Left ventricle myocardium inferior (tissue), 1 donor: ENCODE measurements at regions not wholly inside any gene's neighbourhood (a gene's known extent, or its start where the extent isn't known, plus 50 kb on each side); places are given as distances from the start of the nearest gene placed in this dataset.

Experiments used
- DNase-seq: peaks from one replicate; pipeline ENCODE4 v3.0.0-alpha.2; 2020
- H3K27ac ChIP-seq: fragments of 200-600 bp; replicated peaks from 2 replicates; pipeline ENCODE4 v1.8.0; 2021
- H3K27me3 ChIP-seq: fragments of 200-600 bp; 2 replicates; pipeline ENCODE4 v1.8.0; 2021; ENCODE audit warnings: low read depth
- H3K36me3 ChIP-seq: fragments of 200-600 bp; 2 replicates; pipeline ENCODE4 v1.8.0; 2021
- H3K4me1 ChIP-seq: fragments of 200-600 bp; 2 replicates; pipeline ENCODE4 v1.8.0; 2021
- H3K4me3 ChIP-seq: fragments of 200-600 bp; 2 replicates; pipeline ENCODE4 v1.8.0; 2021; ENCODE audit warnings: mild to moderate bottlenecking, moderate library complexity
- H3K9me3 ChIP-seq: fragments of 200-600 bp; replicated peaks from 2 replicates; pipeline ENCODE4 v1.8.0; 2021
- CTCF ChIP-seq: fragments of 200-600 bp; IDR thresholded peaks from 2 replicates; pipeline ENCODE4 v1.8.0; 2021; ENCODE audit warnings: antibody characterized with exemption, mild to moderate bottlenecking, borderline replicate concordance
- intact Hi-C: fragments of 100-400 bp; cut with micrococcal nuclease; formaldehyde crosslinking; loops from one replicate; pipeline ENCODE4 v1.11.0; 2022
- donor health status: DM: no; HTN: yes; CAD: no; lungs with severe emphysema.

GRCh38 chr4:11687727-11688126 is 259.0 kb upstream of the HS3ST1 start:
- intact Hi-C loops = no loop called here
- peaks cover 5% of the 10 kb centered on the region for H3K9me3 ChIP-seq
- no peak for DNase-seq
- no peaks in the 10 kb centered on the region for H3K4me1 ChIP-seq
- no peaks in the 10 kb centered on the region for H3K36me3 ChIP-seq
- TF ChIP-seq CTCF = no peak
- no peak overlapping the region for H3K4me3 ChIP-seq
- no peaks in the 10 kb centered on the region for H3K27me3 ChIP-seq
- no peak overlapping the region for H3K27ac ChIP-seq

- no peak overlapping the region for H3K4me3 ChIP-seq
- no peaks in the 10 kb centered on the region for H3K36me3 ChIP-seq
- no peaks in the 10 kb centered on the region for H3K4me1 ChIP-seq
- H3K27ac ChIP-seq = no peak overlapping the region
- intact Hi-C loops = no loop called here
- no peak for TF ChIP-seq CTCF
- no peaks in the 10 kb centered on the region for H3K9me3 ChIP-seq
- no peaks in the 10 kb centered on the region for H3K27me3 ChIP-seq
- no peak for DNase-seq
Measured at GRCh38 chr4:11685481-11685880, 256.8 kb upstream of the HS3ST1 start.

GRCh38 chr4:11675051-11675800 is 246.5 kb upstream of the HS3ST1 start:
- no peak for DNase-seq
- Histone ChIP-seq H3K36me3 (no peaks in the 10 kb centered on the region), H3K27me3 (no peaks in the 10 kb centered on the region), H3K9me3 (no peaks in the 10 kb centered on the region), H3K4me3 (no peak overlapping the region), H3K27ac (no peak overlapping the region), H3K4me1 (no peaks in the 10 kb centered on the region)
- TF ChIP-seq CTCF = no peak
- intact Hi-C loops = no loop called here

GRCh38 chr4:11670304-11670703 is 241.6 kb upstream of the HS3ST1 start:
- Histone ChIP-seq H3K4me1 (no peaks in the 10 kb centered on the region), H3K9me3 (no peaks in the 10 kb centered on the region), H3K27ac (no peak overlapping the region), H3K36me3 (no peaks in the 10 kb centered on the region), H3K27me3 (no peaks in the 10 kb centered on the region), H3K4me3 (no peak overlapping the region)
- no peak for DNase-seq
- no peak for TF ChIP-seq CTCF
- intact Hi-C loops = no loop called here

GRCh38 chr4:11669156-11669555 is 240.5 kb upstream of the HS3ST1 start:
- no peak overlapping the region for H3K4me3 ChIP-seq
- no peaks in the 10 kb centered on the region for H3K27me3 ChIP-seq
- no peak for DNase-seq
- no peaks in the 10 kb centered on the region for H3K4me1 ChIP-seq
- no peaks in the 10 kb centered on the region for H3K36me3 ChIP-seq
- no peak for TF ChIP-seq CTCF
- intact Hi-C loops = no loop called here
- no peaks in the 10 kb centered on the region for H3K9me3 ChIP-seq
- no peak overlapping the region for H3K27ac ChIP-seq

GRCh38 chr4:11663114-11663513 is 234.4 kb upstream of the HS3ST1 start:
- no peak for TF ChIP-seq CTCF
- Histone ChIP-seq H3K27ac (no peak overlapping the region), H3K4me3 (no peak overlapping the region), H3K27me3 (no peaks in the 10 kb centered on the region), H3K9me3 (no peaks in the 10 kb centered on the region), H3K4me1 (no peaks in the 10 kb centered on the region), H3K36me3 (no peaks in the 10 kb centered on the region)
- intact Hi-C loops = no loop called here
- no peak for DNase-seq
